ENCODE measurements at regions not wholly inside any gene's neighbourhood (a gene's known extent, or its start where the extent isn't known, plus 50 kb on each side); places are given as distances from the start of the nearest gene placed in this dataset.

DNA sequence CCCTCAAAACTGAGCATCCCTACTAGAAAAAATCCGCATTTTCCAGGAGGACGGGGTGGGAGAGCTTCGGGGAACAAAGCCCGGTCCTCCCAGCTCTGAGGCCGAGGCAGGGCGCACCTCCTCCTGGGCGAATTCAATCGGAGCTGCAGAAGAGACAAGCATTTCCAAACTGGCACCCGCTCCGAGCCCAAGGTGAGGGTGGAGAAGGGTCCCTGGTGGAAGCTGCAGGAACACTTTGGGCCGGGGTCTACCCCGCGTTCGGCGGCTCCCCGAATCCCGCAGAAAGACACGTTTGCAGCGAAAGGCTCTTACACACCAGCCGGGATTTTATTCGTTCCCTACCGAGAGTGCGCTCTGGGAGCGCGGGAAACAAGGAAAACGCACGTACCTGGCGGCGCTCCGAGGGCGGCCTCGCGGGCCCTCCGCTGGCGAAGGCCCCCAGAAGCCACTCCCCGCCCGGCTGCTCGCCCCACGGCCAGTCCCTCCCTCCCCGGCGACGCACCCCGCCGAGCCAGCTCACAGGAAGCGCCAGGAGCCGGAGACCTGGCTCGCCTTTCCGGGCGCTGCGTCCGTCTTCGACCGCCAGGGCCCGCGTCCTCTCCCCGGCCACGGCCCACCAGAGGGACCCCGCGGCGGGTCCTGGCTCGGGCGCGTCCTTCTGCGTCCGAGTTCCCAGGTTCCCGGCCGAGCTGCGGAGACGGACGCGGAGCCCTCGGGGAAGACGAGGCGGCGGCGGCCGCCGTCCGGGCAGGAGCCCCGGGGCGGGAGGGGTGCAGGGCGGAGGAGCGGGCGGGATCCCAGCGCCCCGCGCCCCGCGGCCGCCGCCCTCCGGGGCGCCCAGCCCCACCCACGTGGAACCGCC is 49.8 kb upstream of the BAHCC1 start:
- DNase-seq: peak; percentile 89
